T47D (cell line): ENCODE measurements at regions not wholly inside any gene's neighbourhood (a gene's known extent, or its start where the extent isn't known, plus 50 kb on each side); places are given as distances from the start of the nearest gene placed in this dataset.

Experiments
- DNase-seq, 2 experiments: peaks; one replicate each; pipeline versions ENCODE4 v3.0.0 to v3.0.0-alpha.2; 2011 to 2012; ENCODE audit warnings: low read depth in 1 of 2, low spot score in 1 of 2
- JUND ChIP-seq: IDR thresholded peaks from 2 replicates; pipeline ENCODE4 v1.6.1; 2012; ENCODE audit warnings: low read depth
- in situ Hi-C: cut with HindIII; loops from 2 replicates; pipeline ENCODE4 v1.10.0; 2016; ENCODE audit warnings: low sequenced_read_pairs, low pct_unique_long_range_greater_than_20kb

- DNase-seq: no peak
- no peak for TF ChIP-seq JUND
- in situ Hi-C loops: no loop called here
These were observed 2309.8 kb upstream of the WWC1 start for GRCh38 chr5:165981671-165982070.

GRCh38 chr5:165996201-165996875 lies 2295.1 kb upstream of the WWC1 start:
- in situ Hi-C loops: no loop called here
- no peak for DNase-seq
- TF ChIP-seq JUND: no peak

DNA sequence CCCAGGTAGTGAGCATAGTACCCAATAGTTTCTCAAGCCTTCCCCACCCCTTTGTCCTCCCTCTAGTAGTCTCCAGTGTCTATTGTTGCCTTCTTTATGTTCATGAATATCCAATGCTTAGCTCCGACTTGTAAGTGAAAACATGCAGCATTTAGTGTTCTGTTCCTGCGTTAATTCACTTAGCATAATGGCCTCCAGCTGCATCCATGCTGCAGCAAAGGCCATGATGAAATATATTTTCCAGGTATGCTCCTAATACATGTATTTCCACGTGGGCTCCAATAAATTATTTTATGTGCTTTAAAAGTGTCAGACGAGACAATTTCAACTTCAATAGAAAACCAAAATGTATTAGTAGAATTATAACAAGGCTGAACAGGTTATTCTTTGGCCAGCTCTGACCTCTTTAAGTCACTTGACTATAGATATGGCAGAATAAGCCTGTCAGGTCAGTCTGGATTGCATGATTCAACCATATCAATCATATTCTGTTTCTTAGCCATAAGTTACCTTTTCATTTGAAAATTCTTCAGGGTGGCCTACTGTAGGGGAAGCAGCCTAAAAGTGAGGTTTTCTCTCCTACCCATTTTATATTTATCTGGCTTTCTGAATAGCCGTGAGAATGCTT lies 2291.6 kb upstream of the WWC1 start:
- DNase-seq: no peak
- TF ChIP-seq JUND: no peak
- in situ Hi-C loops: no loop called here

DNA sequence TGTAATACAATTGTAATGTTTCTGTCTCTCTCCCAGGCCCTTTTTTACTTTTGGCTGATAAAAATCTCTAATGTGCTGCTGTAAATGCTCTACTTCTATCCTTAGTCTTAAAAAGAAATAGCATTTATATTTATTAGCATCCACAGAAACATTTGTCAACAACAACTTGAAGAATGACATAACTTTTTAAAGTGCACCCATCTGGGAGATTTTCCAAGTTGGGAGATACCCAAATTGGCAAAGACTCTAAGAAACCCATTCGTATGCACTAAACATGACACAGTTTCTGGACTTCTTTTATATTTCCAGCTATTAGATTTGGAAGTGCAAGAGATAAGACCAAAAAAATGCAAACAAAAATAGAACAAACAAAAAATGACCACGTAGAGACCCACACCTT lies 2287.4 kb upstream of the WWC1 start:
- no peak for DNase-seq
- no peak for TF ChIP-seq JUND
- in situ Hi-C loops: no loop called here

GRCh38 chr5:166013415-166013814 lies 2278.0 kb upstream of the WWC1 start:
- in situ Hi-C loops: no loop called here
- no peak for DNase-seq
- no peak for TF ChIP-seq JUND

GRCh38 chr5:166014256-166014655 lies 2277.2 kb upstream of the WWC1 start:
- no peak for TF ChIP-seq JUND
- in situ Hi-C loops: no loop called here
- DNase-seq: no peak

DNA sequence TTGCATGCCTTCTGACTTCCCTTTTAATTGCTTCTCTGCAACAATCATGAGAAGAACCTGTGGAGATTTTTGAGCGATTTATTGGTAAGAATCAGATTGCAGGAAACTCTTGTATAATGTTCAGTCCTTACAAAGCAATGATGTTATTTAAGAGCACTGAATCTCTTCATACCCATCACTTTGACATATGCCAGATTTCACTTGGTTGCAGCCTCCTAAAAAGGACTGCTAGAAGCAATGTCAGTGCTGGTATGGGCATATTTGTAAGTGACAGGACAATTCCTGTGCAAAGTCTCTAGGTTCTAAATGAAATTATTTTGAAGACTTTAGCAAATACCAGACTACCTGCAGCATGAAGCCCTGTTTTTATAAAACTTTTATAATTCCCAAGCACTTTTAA lies 2272.7 kb upstream of the WWC1 start:
- DNase-seq: no peak
- in situ Hi-C loops: no loop called here
- no peak for TF ChIP-seq JUND

DNA sequence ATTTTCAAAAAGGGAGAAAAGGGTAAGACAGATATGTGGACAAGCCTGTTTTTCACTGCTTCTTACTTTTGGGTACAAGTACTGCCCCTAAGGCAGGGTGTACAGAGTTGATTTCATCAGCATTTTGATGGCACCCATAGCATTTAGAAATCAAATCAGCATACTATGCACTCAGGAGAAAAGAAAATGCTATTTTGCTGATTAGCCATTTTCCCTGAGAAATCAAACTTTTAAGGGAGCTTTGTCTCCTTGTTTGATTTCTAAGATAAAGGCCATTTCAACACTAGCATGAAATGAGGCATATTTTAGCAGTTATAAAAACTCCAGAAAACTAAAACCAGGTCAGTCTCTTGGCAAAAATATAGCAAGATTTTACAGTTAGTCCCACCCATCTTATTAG lies 2269.4 kb upstream of the WWC1 start:
- in situ Hi-C loops: no loop called here
- DNase-seq: no peak
- no peak for TF ChIP-seq JUND

DNA sequence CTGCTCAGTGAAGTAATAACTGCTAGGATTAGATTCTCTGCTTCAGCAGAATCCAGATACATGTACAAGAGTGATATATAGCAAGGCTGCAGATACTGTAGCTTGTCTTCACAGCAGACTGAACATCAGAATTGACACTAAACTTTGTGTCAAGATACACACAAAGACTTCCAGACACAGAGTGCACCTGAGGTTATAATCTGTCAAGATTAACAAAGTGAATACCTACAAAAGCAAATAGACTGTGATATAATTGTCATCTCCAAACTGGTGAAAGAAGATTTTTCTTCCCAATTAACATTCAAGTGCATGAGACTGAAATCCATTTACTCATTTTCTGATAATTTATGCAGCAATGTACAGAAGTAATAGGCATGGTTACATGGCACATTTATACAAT lies 2266.5 kb upstream of the WWC1 start:
- no peak for TF ChIP-seq JUND
- no peak for DNase-seq
- in situ Hi-C loops: no loop called here

DNA sequence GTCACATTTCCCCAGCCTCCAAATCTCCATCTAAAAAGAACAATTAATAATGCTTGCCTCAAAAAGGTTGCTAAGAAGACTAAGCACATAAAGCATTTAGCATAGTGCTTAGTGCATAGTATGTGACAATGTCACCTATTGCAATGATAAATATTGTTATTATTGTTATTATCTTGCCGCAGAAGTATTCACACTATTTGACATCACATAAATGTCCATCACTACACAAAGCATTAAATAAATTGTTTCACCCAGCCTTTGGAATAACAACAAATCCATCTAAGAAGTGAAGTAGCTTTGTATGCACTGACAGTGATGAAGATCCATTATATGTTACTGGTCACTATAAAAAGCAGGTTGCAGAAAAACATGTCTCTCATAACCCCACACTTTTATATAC lies 2263.9 kb upstream of the WWC1 start:
- no peak for DNase-seq
- no peak for TF ChIP-seq JUND
- in situ Hi-C loops: no loop called here

DNA sequence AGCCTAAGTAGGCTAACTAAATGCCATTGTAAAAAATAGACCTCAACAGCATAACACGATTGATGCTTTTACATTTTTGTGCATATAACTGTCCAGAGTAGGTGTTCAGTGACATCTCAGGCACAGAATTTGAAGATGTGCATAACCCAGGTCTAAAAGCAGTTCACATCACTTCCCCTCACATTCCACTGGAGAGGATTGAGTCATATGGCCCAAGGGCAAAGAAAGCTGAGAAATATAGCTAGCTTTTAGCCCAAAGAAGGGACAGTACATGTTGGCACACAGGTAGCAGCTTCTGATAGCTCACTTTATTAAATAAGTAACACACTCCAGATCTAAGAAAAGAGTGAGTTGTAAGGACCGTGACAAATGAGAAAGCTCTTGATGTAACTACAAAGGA lies 2259.5 kb upstream of the WWC1 start:
- DNase-seq: peak in 1 of 2 experiments; percentile 43
- no peak for TF ChIP-seq JUND
- in situ Hi-C loops: no loop called here

GRCh38 chr5:166032601-166033000 lies 2258.8 kb upstream of the WWC1 start:
- TF ChIP-seq JUND: no peak
- DNase-seq: peak in 1 of 2 experiments; percentile 47
- in situ Hi-C loops: no loop called here

GRCh38 chr5:166045961-166046360 lies 2245.5 kb upstream of the WWC1 start:
- in situ Hi-C loops: no loop called here
- DNase-seq: no peak

GRCh38 chr5:166046956-166047355 lies 2244.5 kb upstream of the WWC1 start:
- in situ Hi-C loops: no loop called here
- TF ChIP-seq JUND: no peak
- no peak for DNase-seq

More at GRCh38 chr5:166045961-166046360, 2245.5 kb upstream of the WWC1 start:
- TF ChIP-seq JUND: no peak
